Esophagus mucosa (tissue), 1 donor: ENCODE measurements at regions not wholly inside any gene's neighbourhood (a gene's known extent, or its start where the extent isn't known, plus 50 kb on each side); places are given as distances from the start of the nearest gene placed in this dataset.

Experiments
- ATAC-seq: fragments of 200-7000 bp; cut with Tn5 transposase; one replicate; pipeline ENCODE4 v1.9.1; 2020
- donor health status: DM: yes; HTN: yes; CAD: no.

- no peak for ATAC-seq
Observed at GRCh38 chr10:71159892-71160291, 52.5 kb upstream of the UNC5B start.

- no peak for ATAC-seq
Observed at GRCh38 chr10:71161425-71161824, 50.9 kb upstream of the UNC5B start.
